ENCODE measurements at regions not wholly inside any gene's neighbourhood (a gene's known extent, or its start where the extent isn't known, plus 50 kb on each side); places are given as distances from the start of the nearest gene placed in this dataset.
A peak's percentile ranks its signal among the peaks of the same experiment; 100 is the strongest.

DNA sequence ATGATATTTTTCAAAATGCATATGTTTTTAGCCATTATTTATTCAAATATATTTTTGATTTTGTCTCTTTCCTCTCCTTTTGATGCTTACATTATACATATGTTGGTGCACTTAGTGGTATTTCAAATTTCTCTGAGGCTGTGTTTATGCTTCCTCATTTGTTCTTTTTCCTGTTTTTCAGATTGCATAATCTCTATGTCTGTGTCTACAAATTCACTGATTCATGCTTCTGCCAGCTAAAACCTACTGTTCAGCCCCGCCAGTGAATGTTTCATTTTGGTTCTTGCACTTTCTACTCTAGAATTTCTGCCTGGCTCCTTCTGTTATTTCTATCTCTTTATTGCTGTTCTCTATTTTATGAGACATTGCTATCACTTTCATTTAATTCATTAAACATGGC, 951.7 kb upstream of the CNTNAP5 start:
- Histone ChIP-seq H3K4me2 (no peak overlapping the region), H2AFZ (replicated peaks) (peak overlapping the region; percentile 8), H3K27ac (no peak overlapping the region), H3K9me3 (ENCODE audit: low read depth) (no peaks in the 10 kb centered on the region), H3K4me3 (no peak overlapping the region), H3K4me1 (peaks cover 5% of the 10 kb centered on the region), H3K27me3 (no peaks in the 10 kb centered on the region), H3F3A (ENCODE audit: low read depth) (no peaks in the 10 kb centered on the region), H4K20me1 (ENCODE audit: low read depth) (no peaks in the 10 kb centered on the region), H3K9ac (no peak overlapping the region), H3K79me2 (ENCODE audit: low read depth) (no peaks in the 10 kb centered on the region), H3K36me3 (no peaks in the 10 kb centered on the region)
- DNase-seq (ENCODE audit: low spot score) = no peak
- Mint-ChIP-seq H3K27me3 (ENCODE audit: insufficient read depth, low read depth) (peaks cover 2% of the 10 kb centered on the region), H3K9me3 (peaks cover 2% of the 10 kb centered on the region), H3K4me1 (peaks cover 5% of the 10 kb centered on the region), H3K4me3 (no peak overlapping the region), H3K36me3 (peaks cover 1% of the 10 kb centered on the region), H3K27ac (no peak overlapping the region)
- TF ChIP-seq EZH2 (IDR thresholded peaks at IDR 0.05) (no peak), EZH2phosphoT487 (IDR thresholded peaks at IDR 0.05) (no peak)
- TF ChIP-seq, protein P1, sequence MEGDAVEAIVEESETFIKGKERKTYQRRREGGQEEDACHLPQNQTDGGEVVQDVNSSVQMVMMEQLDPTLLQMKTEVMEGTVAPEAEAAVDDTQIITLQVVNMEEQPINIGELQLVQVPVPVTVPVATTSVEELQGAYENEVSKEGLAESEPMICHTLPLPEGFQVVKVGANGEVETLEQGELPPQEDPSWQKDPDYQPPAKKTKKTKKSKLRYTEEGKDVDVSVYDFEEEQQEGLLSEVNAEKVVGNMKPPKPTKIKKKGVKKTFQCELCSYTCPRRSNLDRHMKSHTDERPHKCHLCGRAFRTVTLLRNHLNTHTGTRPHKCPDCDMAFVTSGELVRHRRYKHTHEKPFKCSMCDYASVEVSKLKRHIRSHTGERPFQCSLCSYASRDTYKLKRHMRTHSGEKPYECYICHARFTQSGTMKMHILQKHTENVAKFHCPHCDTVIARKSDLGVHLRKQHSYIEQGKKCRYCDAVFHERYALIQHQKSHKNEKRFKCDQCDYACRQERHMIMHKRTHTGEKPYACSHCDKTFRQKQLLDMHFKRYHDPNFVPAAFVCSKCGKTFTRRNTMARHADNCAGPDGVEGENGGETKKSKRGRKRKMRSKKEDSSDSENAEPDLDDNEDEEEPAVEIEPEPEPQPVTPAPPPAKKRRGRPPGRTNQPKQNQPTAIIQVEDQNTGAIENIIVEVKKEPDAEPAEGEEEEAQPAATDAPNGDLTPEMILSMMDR (IDR thresholded peaks at IDR 0.05) = no peak

DNA sequence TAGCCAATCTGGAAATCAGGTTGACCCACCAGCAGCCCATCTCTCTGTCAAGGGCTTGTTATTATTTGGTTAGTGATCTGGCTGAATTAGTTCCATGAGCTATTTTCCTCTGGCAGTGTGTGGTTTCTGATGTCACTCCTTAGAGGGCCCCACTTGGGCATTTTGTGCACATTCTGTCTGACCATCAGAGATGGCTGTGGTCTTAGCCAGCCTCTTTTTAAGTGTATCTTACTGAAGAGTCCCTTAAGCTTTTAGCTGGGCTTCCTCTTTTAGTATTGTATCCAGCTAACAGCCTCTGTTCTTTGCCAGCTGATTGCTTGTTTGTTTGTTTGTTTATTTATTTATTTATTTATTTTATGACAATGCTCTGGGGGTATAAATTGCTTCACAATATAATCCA, 951.1 kb upstream of the CNTNAP5 start:
- Mint-ChIP-seq H3K4me1 (peaks cover 2% of the 10 kb centered on the region), H3K27ac (no peak overlapping the region), H3K4me3 (no peak overlapping the region), H3K27me3 (ENCODE audit: insufficient read depth, low read depth) (peaks cover 2% of the 10 kb centered on the region), H3K9me3 (peaks cover 2% of the 10 kb centered on the region), H3K36me3 (peaks cover 1% of the 10 kb centered on the region)
- TF ChIP-seq EZH2 (IDR thresholded peaks at IDR 0.05) (no peak), EZH2phosphoT487 (IDR thresholded peaks at IDR 0.05) (no peak)
- TF ChIP-seq, protein P1 (IDR thresholded peaks at IDR 0.05) = no peak
- Histone ChIP-seq H3K27ac (no peak overlapping the region), H3K27me3 (no peaks in the 10 kb centered on the region), H3K36me3 (no peaks in the 10 kb centered on the region), H3K4me1 (no peaks in the 10 kb centered on the region), H3K4me2 (no peak overlapping the region), H4K20me1 (ENCODE audit: low read depth) (no peaks in the 10 kb centered on the region), H3K79me2 (ENCODE audit: low read depth) (no peaks in the 10 kb centered on the region), H3K4me3 (no peak overlapping the region), H3F3A (ENCODE audit: low read depth) (no peaks in the 10 kb centered on the region), H2AFZ (replicated peaks) (peak overlapping the region; percentile 8), H3K9ac (no peak overlapping the region), H3K9me3 (ENCODE audit: low read depth) (no peaks in the 10 kb centered on the region)
- no peak for DNase-seq (ENCODE audit: low spot score)

DNA sequence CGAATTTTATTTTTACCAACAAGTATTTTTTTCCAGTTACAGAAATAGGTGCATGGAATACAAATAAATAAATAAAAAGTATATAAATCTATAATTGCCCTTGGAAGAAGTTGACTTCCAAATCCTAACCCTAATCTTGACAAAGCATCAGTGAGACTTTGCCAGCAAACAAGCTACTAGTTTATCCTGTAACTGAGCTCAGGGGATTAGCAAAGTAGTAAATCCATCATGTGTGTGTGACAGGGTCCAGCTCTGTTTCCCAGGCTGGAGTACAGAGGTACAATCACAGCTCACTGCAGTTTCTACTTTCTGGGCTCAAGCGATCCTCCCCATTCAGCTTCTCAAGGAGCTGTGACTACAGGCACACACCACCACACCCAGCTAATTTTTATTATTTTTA, 948.0 kb upstream of the CNTNAP5 start:
- H3K36me3 Mint-ChIP-seq = peaks cover 1% of the 10 kb centered on the region

More for the DNA sequence above, 948.0 kb upstream of the CNTNAP5 start:
- H3K27me3 Mint-ChIP-seq (ENCODE audit: insufficient read depth, low read depth) = peaks cover 2% of the 10 kb centered on the region
- Histone ChIP-seq H3K79me2 (ENCODE audit: low read depth) (no peaks in the 10 kb centered on the region), H3K4me3 (no peak overlapping the region), H3K27me3 (no peaks in the 10 kb centered on the region), H4K20me1 (ENCODE audit: low read depth) (no peaks in the 10 kb centered on the region), H3K9me3 (ENCODE audit: low read depth) (peaks cover 7% of the 10 kb centered on the region), H3K36me3 (no peaks in the 10 kb centered on the region), H2AFZ (replicated peaks) (no peak overlapping the region), H3K9ac (no peak overlapping the region), H3K27ac (no peak overlapping the region), H3K4me2 (no peak overlapping the region), H3K4me1 (peaks cover 6% of the 10 kb centered on the region), H3F3A (ENCODE audit: low read depth) (no peaks in the 10 kb centered on the region)
- TF ChIP-seq, protein P1 (IDR thresholded peaks at IDR 0.05) = no peak
- no peak for TF ChIP-seq EZH2phosphoT487 (IDR thresholded peaks at IDR 0.05)
- TF ChIP-seq EZH2 (IDR thresholded peaks at IDR 0.05) = no peak
- no peak overlapping the region for H3K4me3 Mint-ChIP-seq
- H3K4me1 Mint-ChIP-seq = no peaks in the 10 kb centered on the region
- no peak overlapping the region for H3K27ac Mint-ChIP-seq
- peak; percentile 5 for DNase-seq (ENCODE audit: low spot score)
- H3K9me3 Mint-ChIP-seq = peaks cover 7% of the 10 kb centered on the region

All from neural progenitor cell (in vitro differentiated cells).